AG04450 (cell line): ENCODE measurements at regions not wholly inside any gene's neighbourhood (a gene's known extent, or its start where the extent isn't known, plus 50 kb on each side); places are given as distances from the start of the nearest gene placed in this dataset.

Source experiments
- CTCF ChIA-PET: fragments of 300-600, 350-600 bp; formaldehyde crosslinking; extraction: SDS; loops from one replicate; lab custom pipeline; 2022; ENCODE audit warnings: antibody characterized with exemption, inconsistent platforms; lab: Charles Lee
- POLR2A ChIA-PET: fragments of 350-600 bp; formaldehyde crosslinking; extraction: SDS; loops from one replicate; lab custom pipeline; 2021; ENCODE audit warnings: antibody characterized with exemption, inconsistent platforms; lab: Yijun Ruan, JAX
- DNase-seq: peaks from one replicate; pipeline ENCODE4 v3.0.0-alpha.2; 2011; ENCODE audit warnings: low read depth, low spot score
- H3K27ac ChIP-seq: one replicate; pipeline ENCODE4 v1.5.1; 2012; ENCODE audit warnings: low read depth, low read length, control low read depth
- H3K27me3 ChIP-seq: one replicate; pipeline ENCODE4 v1.6.0; 2012; ENCODE audit warnings: low read length; ENCODE audit not compliant: control insufficient read depth, insufficient read depth
- H3K4me3 ChIP-seq: 2 replicates; pipeline ENCODE4 v1.5.1; 2011; ENCODE audit warnings: mild to moderate bottlenecking, low read depth, low read length, control low read depth
- H3K9me3 ChIP-seq: 2 replicates; pipeline ENCODE4 v1.5.1; 2012; ENCODE audit warnings: low read length; ENCODE audit not compliant: control insufficient read depth, insufficient read depth
- TF ChIP-seq, protein P1 (sequence below): IDR thresholded peaks from 2 replicates; pipeline ENCODE4 v1.5.1; 2011; ENCODE audit warnings: low read depth, low read length, control low read depth, inconsistent platforms

DNA sequence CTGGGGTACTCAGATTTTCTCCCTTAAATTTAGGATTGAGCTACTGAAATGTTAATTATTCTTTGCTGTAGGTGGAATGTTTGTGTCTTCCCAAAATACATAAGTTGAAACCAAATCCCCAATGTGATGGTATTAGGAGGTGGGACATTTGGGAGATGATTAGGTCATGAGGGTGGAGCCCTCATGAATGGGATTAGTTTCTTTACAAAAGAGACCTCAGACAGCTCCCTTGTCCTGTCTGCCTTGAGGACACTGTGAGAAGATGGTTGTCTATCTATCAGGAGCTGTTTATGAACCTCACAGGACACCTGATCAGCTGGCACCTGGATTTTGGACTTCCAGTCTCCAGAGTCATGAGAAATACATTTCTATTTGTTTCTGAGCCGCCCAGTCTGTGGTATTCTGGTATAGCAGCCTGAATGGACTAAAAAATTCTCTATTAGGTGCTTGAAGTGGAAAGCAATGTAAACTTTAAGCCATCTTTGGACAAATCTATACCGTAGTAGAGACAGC, 99.2 kb upstream of the UXS1 start:
- ChIA-PET POLR2A (no interaction called here), CTCF (no interaction called here)
- no peak overlapping the region for H3K4me3 ChIP-seq

DNA sequence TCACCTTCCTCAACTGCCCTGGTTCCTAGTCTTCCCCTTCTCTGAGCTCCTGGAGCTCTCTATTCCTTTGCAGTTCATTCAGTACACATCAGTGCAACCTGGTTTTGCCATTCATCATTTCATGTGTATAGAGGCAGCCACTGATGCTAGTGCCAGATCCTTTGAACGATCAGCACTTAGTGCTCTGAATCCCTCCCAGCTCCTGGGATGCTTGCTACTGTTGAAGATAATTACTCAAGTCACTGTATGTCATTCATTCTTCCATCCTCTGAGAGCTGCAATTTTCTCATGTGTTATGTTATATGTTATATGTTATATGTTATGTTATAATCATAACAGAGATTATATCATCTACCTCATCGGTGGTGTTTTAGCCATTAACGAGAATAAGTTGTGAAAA, 98.5 kb upstream of the UXS1 start:
- POLR2A ChIA-PET, result no interaction called here
- Histone ChIP-seq H3K27ac (no peak overlapping the region), H3K27me3 (no peaks in the 10 kb centered on the region), H3K4me3 (no peak overlapping the region), H3K9me3 (no peaks in the 10 kb centered on the region)
- TF ChIP-seq, protein P1, sequence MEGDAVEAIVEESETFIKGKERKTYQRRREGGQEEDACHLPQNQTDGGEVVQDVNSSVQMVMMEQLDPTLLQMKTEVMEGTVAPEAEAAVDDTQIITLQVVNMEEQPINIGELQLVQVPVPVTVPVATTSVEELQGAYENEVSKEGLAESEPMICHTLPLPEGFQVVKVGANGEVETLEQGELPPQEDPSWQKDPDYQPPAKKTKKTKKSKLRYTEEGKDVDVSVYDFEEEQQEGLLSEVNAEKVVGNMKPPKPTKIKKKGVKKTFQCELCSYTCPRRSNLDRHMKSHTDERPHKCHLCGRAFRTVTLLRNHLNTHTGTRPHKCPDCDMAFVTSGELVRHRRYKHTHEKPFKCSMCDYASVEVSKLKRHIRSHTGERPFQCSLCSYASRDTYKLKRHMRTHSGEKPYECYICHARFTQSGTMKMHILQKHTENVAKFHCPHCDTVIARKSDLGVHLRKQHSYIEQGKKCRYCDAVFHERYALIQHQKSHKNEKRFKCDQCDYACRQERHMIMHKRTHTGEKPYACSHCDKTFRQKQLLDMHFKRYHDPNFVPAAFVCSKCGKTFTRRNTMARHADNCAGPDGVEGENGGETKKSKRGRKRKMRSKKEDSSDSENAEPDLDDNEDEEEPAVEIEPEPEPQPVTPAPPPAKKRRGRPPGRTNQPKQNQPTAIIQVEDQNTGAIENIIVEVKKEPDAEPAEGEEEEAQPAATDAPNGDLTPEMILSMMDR, result no peak
- DNase-seq, result no peak
- CTCF ChIA-PET, result no interaction called here

More for the DNA sequence above, 99.2 kb upstream of the UXS1 start:
- Histone ChIP-seq H3K27ac (no peak overlapping the region), H3K27me3 (no peaks in the 10 kb centered on the region), H3K9me3 (no peaks in the 10 kb centered on the region; the same call in 1 of the 2 replicates)
- no peak for DNase-seq
- TF ChIP-seq, protein P1, result no peak

DNA sequence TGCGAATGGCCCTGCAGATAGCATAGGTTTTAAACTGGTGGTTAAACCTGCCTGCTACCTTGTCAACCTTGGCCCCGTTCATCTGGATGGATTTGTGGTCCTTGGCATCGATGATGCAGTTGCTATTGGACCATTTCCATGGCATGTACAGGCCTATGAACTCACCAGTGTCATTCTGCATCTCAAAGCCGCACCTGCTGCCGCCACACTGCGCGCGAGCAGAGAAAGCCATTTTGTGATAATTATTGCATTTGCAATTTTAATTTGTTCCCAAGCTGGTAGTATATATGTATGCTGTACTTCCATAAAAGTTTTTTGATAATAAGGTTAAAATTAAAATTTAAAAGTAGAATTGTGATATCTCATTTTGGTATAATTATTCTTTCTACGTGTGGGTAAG, 94.8 kb upstream of the UXS1 start:
- Histone ChIP-seq H3K9me3 (no peaks in the 10 kb centered on the region), H3K4me3 (no peak overlapping the region), H3K27ac (no peak overlapping the region), H3K27me3 (no peaks in the 10 kb centered on the region)
- ChIA-PET CTCF (no interaction called here), POLR2A (no interaction called here)
- TF ChIP-seq, protein P1, result no peak
- DNase-seq, result no peak

DNA sequence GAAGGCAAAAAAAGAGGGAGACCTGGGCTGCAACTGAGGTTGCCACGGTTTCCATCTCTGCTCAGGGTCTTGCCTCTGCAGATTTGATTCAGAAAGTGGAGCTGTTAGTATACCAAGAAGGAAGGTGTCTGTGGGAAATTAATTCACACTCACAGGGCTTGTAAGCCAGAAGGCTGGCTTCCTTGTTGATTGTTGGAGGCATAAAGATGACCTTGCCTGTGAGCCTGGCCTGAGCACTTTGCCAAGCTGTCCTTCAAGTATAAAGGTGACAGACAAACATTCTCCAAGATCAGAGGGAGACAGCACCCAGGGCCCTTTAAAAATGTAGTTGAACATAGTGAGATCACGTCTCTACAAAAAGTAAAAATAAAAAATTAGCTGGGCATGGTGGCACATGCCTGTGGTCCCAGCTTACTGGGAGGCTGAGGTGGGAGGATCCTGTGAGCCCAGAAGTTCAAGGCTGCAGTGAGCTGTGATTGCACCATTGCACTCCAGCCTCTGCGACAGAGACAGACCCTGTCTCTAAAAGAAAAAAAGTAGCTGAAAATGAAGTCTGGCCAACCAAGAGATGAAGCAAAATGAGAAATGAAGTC, 91.2 kb upstream of the UXS1 start:
- Histone ChIP-seq H3K27me3 (no peaks in the 10 kb centered on the region), H3K4me3 (no peak overlapping the region), H3K9me3 (no peaks in the 10 kb centered on the region), H3K27ac (no peak overlapping the region)
- ChIA-PET POLR2A (no interaction called here), CTCF (no interaction called here)
- TF ChIP-seq, protein P1, result no peak
- DNase-seq, result no peak

DNA sequence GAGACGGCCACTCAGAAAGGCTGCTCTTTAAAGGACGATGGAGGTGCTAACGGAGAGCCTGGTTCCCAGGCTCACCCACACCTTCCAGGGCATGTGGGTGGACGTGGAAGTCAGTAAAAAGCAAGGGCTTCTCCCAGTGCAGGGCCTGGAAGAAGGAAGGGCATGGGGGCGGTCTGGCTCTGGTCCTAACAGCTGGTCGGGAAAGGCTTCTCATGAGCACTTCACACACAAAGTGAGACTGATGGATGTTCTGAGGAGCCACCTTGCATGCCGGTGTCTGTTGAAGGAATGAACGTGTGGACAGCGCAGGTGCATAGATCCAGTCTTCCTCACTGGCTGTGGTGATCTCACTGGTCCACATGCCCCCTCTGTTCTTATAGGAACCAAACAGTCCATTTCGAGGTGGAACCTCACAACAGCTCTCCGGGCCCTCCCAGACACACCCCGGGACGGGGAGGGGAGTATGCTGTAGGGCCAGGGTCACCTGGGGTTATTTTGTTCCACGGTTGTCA, 90.6 kb upstream of the UXS1 start:
- no peaks in the 10 kb centered on the region for H3K27me3 ChIP-seq
- DNase-seq, result no peak
- no peaks in the 10 kb centered on the region for H3K9me3 ChIP-seq
- TF ChIP-seq, protein P1, result no peak
- POLR2A ChIA-PET, result no interaction called here
- H3K27ac ChIP-seq, result no peak overlapping the region
- H3K4me3 ChIP-seq, result no peak overlapping the region
- CTCF ChIA-PET, result no interaction called here
